ENCODE measurements at regions not wholly inside any gene's neighbourhood (a gene's known extent, or its start where the extent isn't known, plus 50 kb on each side); places are given as distances from the start of the nearest gene placed in this dataset.

GRCh38 chrX:22536746-22537304, 264.1 kb downstream of the CBLL2 start:
- ChIA-PET CTCF (interaction anchor here (0.6 kb wide), 1 partner anchor 71 kb away, joined by 8 read pairs; no protein-coding TSS in a partner anchor), POLR2A (no interaction called here)
- no peaks in the 10 kb centered on the region for H3K36me3 ChIP-seq (ENCODE audit: control insufficient read depth in 2 of 2, insufficient read depth in 1 of 2, low read length in 2 of 2)
- no peak overlapping the region for H3K27ac ChIP-seq (ENCODE audit: extremely low read depth, low read depth, low read length)
- TF ChIP-seq, protein P1, sequence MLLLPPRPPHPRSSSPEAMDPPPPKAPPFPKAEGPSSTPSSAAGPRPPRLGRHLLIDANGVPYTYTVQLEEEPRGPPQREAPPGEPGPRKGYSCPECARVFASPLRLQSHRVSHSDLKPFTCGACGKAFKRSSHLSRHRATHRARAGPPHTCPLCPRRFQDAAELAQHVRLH (tag by site-specific recombination; IDR thresholded peaks at IDR 0.05) = no peak
- TF ChIP-seq SALL2 (tag by site-specific recombination; IDR thresholded peaks at IDR 0.05; ENCODE audit: borderline replicate concordance) = no peak
- TF ChIP-seq ZNF19 (tag by site-specific recombination; IDR thresholded peaks at IDR 0.05; ENCODE audit: low read depth) = no peak
- TF ChIP-seq OSR2 (tag by site-specific recombination; IDR thresholded peaks at IDR 0.05) = no peak
- no peak for TF ChIP-seq ZNF596 (tag by site-specific recombination; IDR thresholded peaks at IDR 0.05)
- no peak for TF ChIP-seq GLIS1 (tag by site-specific recombination; IDR thresholded peaks at IDR 0.05)
- TF ChIP-seq ZNF677 (tag by site-specific recombination; IDR thresholded peaks at IDR 0.05) = no peak
- no peak for TF ChIP-seq ZSCAN23 (tag by site-specific recombination; IDR thresholded peaks at IDR 0.05)
- no peak for TF ChIP-seq ZNF169 (tag by site-specific recombination; IDR thresholded peaks at IDR 0.05)
- no peak for TF ChIP-seq ZNF626 (tag by site-specific recombination; IDR thresholded peaks at IDR 0.05)
- no peak for TF ChIP-seq ZNF223 (tag by site-specific recombination; IDR thresholded peaks at IDR 0.05)
- no peak for TF ChIP-seq MYNN (tag by site-specific recombination; IDR thresholded peaks at IDR 0.05; ENCODE audit: borderline replicate concordance)
- TF ChIP-seq ZNF2 (tag by site-specific recombination; IDR thresholded peaks at IDR 0.05) = no peak
- TF ChIP-seq ZNF184 (tag by site-specific recombination; IDR thresholded peaks at IDR 0.05) = no peak
- no peak for TF ChIP-seq MZF1 (tag by site-specific recombination; IDR thresholded peaks at IDR 0.05; ENCODE audit: borderline replicate concordance)
- no peaks in the 10 kb centered on the region for H3K9me3 ChIP-seq (ENCODE audit: control insufficient read depth, insufficient read depth, low read depth, low read length)
- no peaks in the 10 kb centered on the region for H3K4me1 ChIP-seq (ENCODE audit: control insufficient read depth, insufficient read depth, low read length)
- no peak overlapping the region for H3K4me3 ChIP-seq (ENCODE audit: low read depth, low read length)

GRCh38 chrX:22538580-22538979, 265.9 kb downstream of the CBLL2 start:
- ChIA-PET CTCF (interaction anchor here (0.6 kb wide), 2 partner anchors 406 to 1043 kb away, joined by 3 read pairs; no protein-coding TSS in a partner anchor), POLR2A (no interaction called here)
- Histone ChIP-seq H3K27ac (ENCODE audit: extremely low read depth, low read depth, low read length) (no peak overlapping the region), H3K4me3 (ENCODE audit: low read depth, low read length) (no peak overlapping the region), H3K36me3 (ENCODE audit: control insufficient read depth in 2 of 2, insufficient read depth in 1 of 2, low read length in 2 of 2) (no peaks in the 10 kb centered on the region), H3K4me1 (ENCODE audit: control insufficient read depth, insufficient read depth, low read length) (no peaks in the 10 kb centered on the region), H3K9me3 (ENCODE audit: control insufficient read depth, insufficient read depth, low read depth, low read length) (no peaks in the 10 kb centered on the region)
- TF ChIP-seq ZNF211 (tag by site-specific recombination; IDR thresholded peaks at IDR 0.05; ENCODE audit: low read depth) (no peak), ZNF350 (tag by site-specific recombination; IDR thresholded peaks at IDR 0.05) (no peak), ZNF311 (tag by site-specific recombination; IDR thresholded peaks at IDR 0.05; ENCODE audit: borderline replicate concordance) (no peak), ZNF132 (tag by site-specific recombination; IDR thresholded peaks at IDR 0.05; ENCODE audit: borderline replicate concordance) (no peak), ZNF544 (tag by site-specific recombination; IDR thresholded peaks at IDR 0.05) (no peak), KLF7 (tag by site-specific recombination; IDR thresholded peaks at IDR 0.05; ENCODE audit: borderline replicate concordance) (no peak), ZNF558 (tag by site-specific recombination; IDR thresholded peaks at IDR 0.05) (no peak), ZFP69B (tag by site-specific recombination; IDR thresholded peaks at IDR 0.05) (no peak), KLF1 (tag by site-specific recombination; IDR thresholded peaks at IDR 0.05) (no peak), OSR2 (tag by site-specific recombination; IDR thresholded peaks at IDR 0.05) (no peak), ZNF37A (tag by site-specific recombination; IDR thresholded peaks at IDR 0.05) (no peak), GLIS1 (tag by site-specific recombination; IDR thresholded peaks at IDR 0.05) (no peak), ZNF10 (tag by site-specific recombination; IDR thresholded peaks at IDR 0.05) (no peak), KLF9 (tag by site-specific recombination; IDR thresholded peaks at IDR 0.05; ENCODE audit: low read depth) (no peak), ZNF654 (tag by site-specific recombination; IDR thresholded peaks at IDR 0.05; ENCODE audit: low read depth) (no peak)
- TF ChIP-seq, protein P1 (tag by site-specific recombination; IDR thresholded peaks at IDR 0.05) = no peak
- TF ChIP-seq, protein P2, sequence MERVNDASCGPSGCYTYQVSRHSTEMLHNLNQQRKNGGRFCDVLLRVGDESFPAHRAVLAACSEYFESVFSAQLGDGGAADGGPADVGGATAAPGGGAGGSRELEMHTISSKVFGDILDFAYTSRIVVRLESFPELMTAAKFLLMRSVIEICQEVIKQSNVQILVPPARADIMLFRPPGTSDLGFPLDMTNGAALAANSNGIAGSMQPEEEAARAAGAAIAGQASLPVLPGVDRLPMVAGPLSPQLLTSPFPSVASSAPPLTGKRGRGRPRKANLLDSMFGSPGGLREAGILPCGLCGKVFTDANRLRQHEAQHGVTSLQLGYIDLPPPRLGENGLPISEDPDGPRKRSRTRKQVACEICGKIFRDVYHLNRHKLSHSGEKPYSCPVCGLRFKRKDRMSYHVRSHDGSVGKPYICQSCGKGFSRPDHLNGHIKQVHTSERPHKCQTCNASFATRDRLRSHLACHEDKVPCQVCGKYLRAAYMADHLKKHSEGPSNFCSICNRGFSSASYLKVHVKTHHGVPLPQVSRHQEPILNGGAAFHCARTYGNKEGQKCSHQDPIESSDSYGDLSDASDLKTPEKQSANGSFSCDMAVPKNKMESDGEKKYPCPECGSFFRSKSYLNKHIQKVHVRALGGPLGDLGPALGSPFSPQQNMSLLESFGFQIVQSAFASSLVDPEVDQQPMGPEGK (tag by site-specific recombination; IDR thresholded peaks at IDR 0.05) = no peak
- TF ChIP-seq, protein P3, sequence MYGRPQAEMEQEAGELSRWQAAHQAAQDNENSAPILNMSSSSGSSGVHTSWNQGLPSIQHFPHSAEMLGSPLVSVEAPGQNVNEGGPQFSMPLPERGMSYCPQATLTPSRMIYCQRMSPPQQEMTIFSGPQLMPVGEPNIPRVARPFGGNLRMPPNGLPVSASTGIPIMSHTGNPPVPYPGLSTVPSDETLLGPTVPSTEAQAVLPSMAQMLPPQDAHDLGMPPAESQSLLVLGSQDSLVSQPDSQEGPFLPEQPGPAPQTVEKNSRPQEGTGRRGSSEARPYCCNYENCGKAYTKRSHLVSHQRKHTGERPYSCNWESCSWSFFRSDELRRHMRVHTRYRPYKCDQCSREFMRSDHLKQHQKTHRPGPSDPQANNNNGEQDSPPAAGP (tag by site-specific recombination; IDR thresholded peaks at IDR 0.05) = no peak

All from HEK293 (cell line).